HepG2 (cell line): ENCODE measurements at regions not wholly inside any gene's neighbourhood (a gene's known extent, or its start where the extent isn't known, plus 50 kb on each side); places are given as distances from the start of the nearest gene placed in this dataset.

Experiments used
- KDM5A ChIP-seq: fragments of 200-600 bp; sonication (generic); IDR thresholded peaks from 2 replicates; pipeline ENCODE4 v1.7.0; 2018; ENCODE audit warnings: antibody characterized with exemption, mild to moderate bottlenecking, low read length, borderline replicate concordance
- TF ChIP-seq, protein P1 (sequence below): sonication (generic); formaldehyde crosslinking; IDR thresholded peaks from 2 replicates; pipeline ENCODE4 v1.5.0; 2020; ENCODE audit warnings: mild to moderate bottlenecking, missing genetic modification reagents, moderate library complexity

DNA sequence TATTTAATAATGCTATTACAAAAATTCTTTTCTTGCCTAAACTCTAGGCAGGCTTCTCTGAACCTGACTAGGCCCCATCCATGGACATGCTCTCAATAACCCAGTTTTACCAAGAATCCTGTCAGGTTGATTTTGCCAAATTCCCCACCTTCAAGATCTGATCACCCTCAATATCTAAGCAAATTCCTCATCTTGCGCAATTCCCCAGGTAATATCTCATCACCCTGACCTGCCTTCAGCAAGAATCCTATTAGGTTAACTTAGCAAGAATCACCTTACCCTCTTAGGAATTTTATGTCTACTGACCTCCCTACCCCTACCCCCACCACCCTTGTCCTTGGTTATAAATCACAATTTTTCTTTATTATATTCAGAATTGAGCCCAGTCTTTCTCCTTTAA is 579.1 kb downstream of the C4orf33 start:
- TF ChIP-seq KDM5A: no peak
- TF ChIP-seq, protein P1, sequence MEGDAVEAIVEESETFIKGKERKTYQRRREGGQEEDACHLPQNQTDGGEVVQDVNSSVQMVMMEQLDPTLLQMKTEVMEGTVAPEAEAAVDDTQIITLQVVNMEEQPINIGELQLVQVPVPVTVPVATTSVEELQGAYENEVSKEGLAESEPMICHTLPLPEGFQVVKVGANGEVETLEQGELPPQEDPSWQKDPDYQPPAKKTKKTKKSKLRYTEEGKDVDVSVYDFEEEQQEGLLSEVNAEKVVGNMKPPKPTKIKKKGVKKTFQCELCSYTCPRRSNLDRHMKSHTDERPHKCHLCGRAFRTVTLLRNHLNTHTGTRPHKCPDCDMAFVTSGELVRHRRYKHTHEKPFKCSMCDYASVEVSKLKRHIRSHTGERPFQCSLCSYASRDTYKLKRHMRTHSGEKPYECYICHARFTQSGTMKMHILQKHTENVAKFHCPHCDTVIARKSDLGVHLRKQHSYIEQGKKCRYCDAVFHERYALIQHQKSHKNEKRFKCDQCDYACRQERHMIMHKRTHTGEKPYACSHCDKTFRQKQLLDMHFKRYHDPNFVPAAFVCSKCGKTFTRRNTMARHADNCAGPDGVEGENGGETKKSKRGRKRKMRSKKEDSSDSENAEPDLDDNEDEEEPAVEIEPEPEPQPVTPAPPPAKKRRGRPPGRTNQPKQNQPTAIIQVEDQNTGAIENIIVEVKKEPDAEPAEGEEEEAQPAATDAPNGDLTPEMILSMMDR (CRISPR knock-in tag): no peak
